ENCODE measurements at regions not wholly inside any gene's neighbourhood (a gene's known extent, or its start where the extent isn't known, plus 50 kb on each side); places are given as distances from the start of the nearest gene placed in this dataset.

- TF ChIP-seq, protein P1, sequence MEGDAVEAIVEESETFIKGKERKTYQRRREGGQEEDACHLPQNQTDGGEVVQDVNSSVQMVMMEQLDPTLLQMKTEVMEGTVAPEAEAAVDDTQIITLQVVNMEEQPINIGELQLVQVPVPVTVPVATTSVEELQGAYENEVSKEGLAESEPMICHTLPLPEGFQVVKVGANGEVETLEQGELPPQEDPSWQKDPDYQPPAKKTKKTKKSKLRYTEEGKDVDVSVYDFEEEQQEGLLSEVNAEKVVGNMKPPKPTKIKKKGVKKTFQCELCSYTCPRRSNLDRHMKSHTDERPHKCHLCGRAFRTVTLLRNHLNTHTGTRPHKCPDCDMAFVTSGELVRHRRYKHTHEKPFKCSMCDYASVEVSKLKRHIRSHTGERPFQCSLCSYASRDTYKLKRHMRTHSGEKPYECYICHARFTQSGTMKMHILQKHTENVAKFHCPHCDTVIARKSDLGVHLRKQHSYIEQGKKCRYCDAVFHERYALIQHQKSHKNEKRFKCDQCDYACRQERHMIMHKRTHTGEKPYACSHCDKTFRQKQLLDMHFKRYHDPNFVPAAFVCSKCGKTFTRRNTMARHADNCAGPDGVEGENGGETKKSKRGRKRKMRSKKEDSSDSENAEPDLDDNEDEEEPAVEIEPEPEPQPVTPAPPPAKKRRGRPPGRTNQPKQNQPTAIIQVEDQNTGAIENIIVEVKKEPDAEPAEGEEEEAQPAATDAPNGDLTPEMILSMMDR (IDR thresholded peaks at IDR 0.05; ENCODE audit: low read depth, low read length), result no peak
- no peak overlapping the region for H3K4me3 ChIP-seq (ENCODE audit: low read depth, low read length)
Measured at GRCh38 chr2:18664421-18664820, 75.1 kb upstream of the NT5C1B start.

GRCh38 chr2:18663861-18664260 is 74.5 kb upstream of the NT5C1B start:
- no peak overlapping the region for H3K4me3 ChIP-seq (ENCODE audit: low read depth, low read length)
- TF ChIP-seq, protein P1 (IDR thresholded peaks at IDR 0.05; ENCODE audit: low read depth, low read length), result no peak

- no peak overlapping the region for H3K4me3 ChIP-seq (ENCODE audit: low read depth, low read length)
- TF ChIP-seq, protein P1 (IDR thresholded peaks at IDR 0.05; ENCODE audit: low read depth, low read length), result no peak
Measured at GRCh38 chr2:18662689-18663088, 73.3 kb upstream of the NT5C1B start.

- H3K4me3 ChIP-seq (ENCODE audit: low read depth, low read length), result no peak overlapping the region
- TF ChIP-seq, protein P1 (IDR thresholded peaks at IDR 0.05; ENCODE audit: low read depth, low read length), result no peak
Measured at GRCh38 chr2:18659915-18660314, 70.5 kb upstream of the NT5C1B start.

DNA sequence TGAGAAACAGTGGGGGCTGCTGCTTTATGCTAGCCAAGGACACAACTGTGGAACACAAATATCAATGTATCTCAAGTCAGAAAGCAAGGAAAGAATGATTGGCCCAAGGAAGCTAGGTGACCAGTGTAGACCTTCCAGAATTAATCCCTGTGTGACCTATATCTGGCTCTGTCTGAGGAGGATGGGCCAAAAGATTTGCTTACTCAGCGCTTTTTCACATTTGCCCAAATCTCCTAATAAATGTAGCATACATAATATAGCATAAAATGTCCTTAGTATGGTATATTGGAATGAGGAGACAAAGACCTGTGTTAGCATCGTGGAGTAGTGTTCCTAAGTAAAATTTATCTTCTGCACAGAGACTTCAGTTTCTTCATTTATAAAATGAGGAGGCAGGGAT is 66.7 kb upstream of the NT5C1B start:
- H3K4me3 ChIP-seq (ENCODE audit: low read depth, low read length), result no peak overlapping the region
- TF ChIP-seq, protein P1 (IDR thresholded peaks at IDR 0.05; ENCODE audit: low read depth, low read length), result no peak

- H3K4me3 ChIP-seq (ENCODE audit: low read depth, low read length), result no peak overlapping the region
- TF ChIP-seq, protein P1 (IDR thresholded peaks at IDR 0.05; ENCODE audit: low read depth, low read length), result no peak
Measured at GRCh38 chr2:18651842-18652774, 62.7 kb upstream of the NT5C1B start.

DNA sequence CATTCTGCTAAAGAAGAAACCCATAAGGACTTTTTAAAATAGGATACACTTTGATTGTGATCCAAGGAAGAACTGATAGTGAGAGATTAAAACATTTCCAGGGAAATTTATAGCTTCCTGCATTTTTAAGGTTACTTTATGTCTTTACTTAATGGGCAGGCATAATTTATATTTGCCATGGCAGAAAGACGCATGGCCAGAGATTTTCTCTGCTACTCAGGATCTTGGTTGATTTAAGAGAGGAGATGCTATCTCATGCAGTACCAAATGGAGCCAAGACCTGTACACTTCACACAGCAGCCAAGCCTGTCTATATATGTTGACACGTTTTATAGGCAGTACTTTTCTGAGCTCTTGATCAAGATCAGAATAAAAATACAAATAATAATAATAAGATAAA is 60.9 kb upstream of the NT5C1B start:
- TF ChIP-seq, protein P1 (IDR thresholded peaks at IDR 0.05; ENCODE audit: low read depth, low read length), result no peak
- no peak overlapping the region for H3K4me3 ChIP-seq (ENCODE audit: low read depth, low read length)
